OCI-M1 (cell line): ENCODE measurements at regions not wholly inside any gene's neighbourhood (a gene's known extent, or its start where the extent isn't known, plus 50 kb on each side); places are given as distances from the start of the nearest gene placed in this dataset.
"Not testable (repeated sequence)": the region's sequence is repeated elsewhere in the genome, so short reads cannot be mapped to it uniquely, and the experiment has no call there.

Experiments
- DNase-seq: peaks from one replicate; lab custom pipeline; 2025; lab: John Stamatoyannopoulos, UW

DNA sequence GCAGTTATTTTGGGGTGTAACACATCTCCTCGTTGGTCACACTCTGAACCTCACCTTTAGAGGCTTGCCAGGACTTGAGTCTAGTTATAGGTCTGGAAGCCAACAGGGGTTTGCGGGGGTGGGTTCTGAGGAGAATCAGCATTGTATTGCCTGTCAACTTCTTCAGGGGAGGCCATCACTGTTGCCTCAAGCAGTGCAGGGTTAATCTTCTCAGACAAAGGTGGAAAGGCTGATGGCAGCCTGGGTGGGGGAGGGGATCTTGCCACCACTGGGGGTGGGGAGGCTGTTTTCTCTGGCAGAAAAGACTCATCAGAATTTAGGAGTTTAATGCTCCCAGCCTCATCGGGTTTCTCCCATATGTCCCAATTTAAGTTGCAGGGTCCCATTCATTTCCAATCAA lies 387.8 kb downstream of the PRR32 start:
- DNase-seq, result no peak

DNA sequence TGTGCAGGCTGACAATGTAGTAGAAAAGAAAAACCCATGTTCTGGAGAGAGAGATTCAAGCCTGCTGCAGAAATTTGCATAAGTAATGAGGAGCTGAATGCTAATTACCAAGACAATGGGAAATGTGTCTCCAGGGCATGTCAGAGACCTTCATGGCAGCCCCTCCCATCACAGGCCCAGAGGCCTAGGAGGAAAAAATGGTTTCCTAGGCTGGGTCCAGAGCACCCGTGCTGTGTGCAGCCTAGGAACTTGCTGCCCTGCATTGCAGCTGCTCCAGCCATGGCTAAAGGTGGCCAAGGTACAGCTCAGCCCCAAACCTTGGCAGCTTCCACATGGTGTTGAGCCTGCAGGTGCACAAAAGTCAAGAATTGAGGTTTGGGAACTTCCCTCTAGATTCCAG lies 402.3 kb downstream of the PRR32 start:
- not testable (repeated sequence) for DNase-seq

GRCh38 chrX:127243654-127244053 lies 424.1 kb downstream of the PRR32 start:
- no peak for DNase-seq

DNA sequence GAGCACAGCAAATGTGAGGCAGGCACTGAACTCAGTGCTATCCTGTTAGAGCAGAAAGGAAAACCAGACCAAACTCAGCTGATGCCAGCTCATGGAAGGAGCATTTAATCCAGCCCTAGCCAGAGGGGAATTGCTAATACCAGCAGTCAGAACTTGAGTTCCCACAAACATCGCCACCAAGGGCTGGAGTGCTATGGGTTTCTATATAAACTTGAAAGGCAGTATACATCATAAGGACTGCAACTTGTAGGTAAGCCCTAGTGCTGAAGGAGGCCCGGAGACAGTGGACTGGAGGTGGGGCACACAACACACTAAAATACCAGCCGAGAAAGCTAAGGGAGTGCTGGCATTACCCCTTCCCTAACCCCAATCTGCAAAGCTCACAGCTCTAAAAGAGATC lies 440.2 kb downstream of the PRR32 start:
- DNase-seq, result no peak

DNA sequence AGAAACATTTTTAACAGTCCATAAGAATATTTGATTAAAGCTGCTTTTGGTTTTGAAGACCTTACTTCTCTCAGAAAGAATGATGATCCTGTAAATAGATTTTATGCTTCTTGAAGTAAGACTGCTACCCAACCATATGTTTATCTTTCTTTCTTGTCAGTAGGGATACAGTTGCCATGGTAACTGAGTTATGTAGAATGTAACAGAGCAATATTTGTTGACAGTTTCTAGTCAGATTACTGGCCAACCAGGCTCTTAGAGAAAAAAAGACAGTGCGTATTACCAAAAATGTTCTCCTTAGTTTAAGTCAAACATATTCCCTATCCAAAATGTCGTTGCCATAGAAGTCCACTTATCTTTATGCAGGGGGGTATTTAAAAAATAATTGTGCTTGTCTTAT lies 456.8 kb downstream of the PRR32 start:
- no peak for DNase-seq

- DNase-seq, result no peak
Measured at GRCh38 chrX:127300511-127300910, 481.0 kb downstream of the PRR32 start.

GRCh38 chrX:127302841-127303240 lies 483.3 kb downstream of the PRR32 start:
- no peak for DNase-seq

GRCh38 chrX:127305013-127305412 lies 485.5 kb downstream of the PRR32 start:
- DNase-seq, result no peak

- DNase-seq, result no peak
Measured at GRCh38 chrX:127306262-127306661, 486.7 kb downstream of the PRR32 start.

DNA sequence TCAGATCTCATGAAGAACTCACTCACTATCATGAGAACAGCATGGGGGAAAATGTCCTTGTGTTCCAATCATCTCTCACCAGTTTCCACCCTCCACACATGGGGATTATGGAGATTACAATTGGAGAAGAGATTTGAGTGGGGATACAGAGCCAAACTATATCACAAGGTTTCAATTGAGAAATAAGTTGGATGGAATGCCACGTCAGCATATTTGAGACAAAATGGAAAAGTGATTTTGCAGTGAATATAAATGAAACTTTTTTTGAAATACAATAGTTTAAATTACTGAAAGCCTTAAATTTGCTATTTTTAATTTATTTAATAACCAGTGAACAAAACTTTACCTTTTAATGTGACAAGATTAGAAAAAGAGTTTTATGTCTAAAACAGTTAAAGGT lies 494.1 kb downstream of the PRR32 start:
- DNase-seq, result no peak

DNA sequence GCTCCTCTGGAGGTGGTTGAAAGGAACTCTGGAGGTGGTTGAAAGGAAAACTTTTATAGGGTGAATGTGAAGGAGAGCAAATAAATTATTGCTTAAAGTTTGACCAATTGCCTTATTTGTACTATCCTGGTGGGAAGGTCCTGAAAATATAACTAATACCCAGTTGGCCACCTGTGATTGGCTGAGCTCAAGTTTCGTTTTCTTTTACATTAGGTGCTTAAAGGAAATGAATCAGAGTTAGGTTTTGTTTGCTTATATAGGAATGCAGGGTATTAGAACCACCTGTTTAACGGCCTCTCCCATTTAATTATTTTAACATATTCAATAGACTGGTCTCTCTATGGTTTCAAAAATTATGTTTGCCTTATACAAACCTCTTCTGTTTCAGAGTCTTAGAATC lies 497.6 kb downstream of the PRR32 start:
- no peak for DNase-seq

DNA sequence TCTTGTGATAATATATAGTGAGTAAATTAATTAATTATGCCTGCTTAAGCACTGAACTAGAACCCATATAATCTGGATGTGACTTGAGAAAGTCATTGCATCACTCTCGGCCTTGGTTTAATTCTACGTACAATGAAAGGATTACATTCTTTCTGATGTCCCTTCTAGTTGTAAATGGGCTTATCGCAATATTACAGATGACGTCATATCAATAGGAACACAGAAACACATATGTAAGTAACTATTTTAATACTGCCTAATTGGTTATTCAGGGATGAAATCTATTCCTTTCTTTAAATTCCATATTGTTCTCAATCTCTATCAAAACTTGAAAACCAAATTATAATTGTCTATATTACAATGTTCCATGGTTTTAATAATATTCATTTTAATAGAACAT lies 504.6 kb downstream of the PRR32 start:
- no peak for DNase-seq
